Head of caudate nucleus (tissue), 42 donors: ENCODE measurements at regions not wholly inside any gene's neighbourhood (a gene's known extent, or its start where the extent isn't known, plus 50 kb on each side); places are given as distances from the start of the nearest gene placed in this dataset.

ENCODE experiments used
- DNase-seq, 42 donors: peaks; one replicate each; pipeline versions ENCODE4 v3.0.0 to v3.0.0-alpha.2; 2020 to 2021; ENCODE audit warnings: mixed read lengths in 7 of 42
- intact Hi-C: fragments of 100-400 bp; cut with DNase I; formaldehyde crosslinking; loops from one replicate; pipeline ENCODE4 v1.15.0; 2022

DNA sequence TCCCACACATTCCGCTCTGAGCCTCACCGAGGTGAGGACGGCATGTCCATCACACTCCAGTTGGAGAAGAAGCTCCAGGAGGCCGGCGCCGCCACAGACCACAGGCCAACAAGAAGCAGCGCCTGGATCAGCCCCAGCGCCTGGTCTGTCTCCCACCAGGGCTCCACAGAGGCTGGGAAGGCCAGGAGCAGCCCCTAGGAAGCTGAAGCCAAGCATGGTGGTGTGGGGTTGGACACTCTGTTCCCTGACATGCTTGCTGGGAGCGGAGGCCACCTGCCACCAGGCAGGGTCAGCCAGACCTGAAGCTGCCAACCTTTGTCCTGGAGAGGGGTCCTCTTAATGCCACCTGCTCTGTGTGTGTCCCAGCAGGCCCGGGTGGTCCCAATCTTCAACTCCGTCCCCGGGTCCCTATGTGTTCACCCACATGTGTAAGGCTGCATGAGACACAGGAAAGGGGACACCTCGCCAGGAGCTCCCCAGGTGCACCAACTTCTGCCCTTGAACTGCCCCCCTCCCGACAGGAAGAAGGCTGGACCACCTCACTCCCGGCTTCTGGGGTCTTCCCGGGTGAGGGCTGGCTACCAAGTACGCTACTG is 140.1 kb upstream of the PPP1R26 start:
- DNase-seq = peak in 10 of 42 donors; percentile 3 to 43 (median 18)
- intact Hi-C loops = no loop called here

DNA sequence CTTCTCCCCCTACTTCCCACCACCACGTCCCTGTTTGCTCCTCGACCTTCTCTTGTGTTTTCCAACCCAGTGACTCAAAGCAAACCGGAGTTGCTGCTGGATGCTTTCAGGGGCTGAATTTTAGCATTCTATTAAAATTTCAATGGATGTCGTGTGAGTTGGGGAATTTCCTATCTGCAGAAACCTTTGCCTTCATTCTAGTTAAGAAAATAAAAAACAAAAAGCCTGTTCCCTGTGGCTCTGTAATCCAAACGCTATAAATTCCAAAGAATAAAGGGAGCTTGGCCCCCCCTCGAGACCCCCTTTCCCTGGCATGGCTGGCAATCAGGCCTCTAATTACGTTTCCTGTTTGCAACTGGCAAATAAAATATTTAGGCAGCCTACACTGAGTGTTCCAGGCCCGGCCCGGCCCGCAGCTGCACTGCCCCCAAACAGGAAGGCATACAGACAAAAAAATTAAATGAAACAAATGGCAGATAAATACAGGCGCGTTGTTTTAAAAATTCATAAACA is 139.4 kb upstream of the PPP1R26 start:
- intact Hi-C loops = loop anchor here (5.0 kb wide), 1 partner anchor 253 kb away; the partner anchor contains the start of gene OLFM1
- DNase-seq = peak in 12 of 42 donors; percentile 8 to 46 (median 22)

DNA sequence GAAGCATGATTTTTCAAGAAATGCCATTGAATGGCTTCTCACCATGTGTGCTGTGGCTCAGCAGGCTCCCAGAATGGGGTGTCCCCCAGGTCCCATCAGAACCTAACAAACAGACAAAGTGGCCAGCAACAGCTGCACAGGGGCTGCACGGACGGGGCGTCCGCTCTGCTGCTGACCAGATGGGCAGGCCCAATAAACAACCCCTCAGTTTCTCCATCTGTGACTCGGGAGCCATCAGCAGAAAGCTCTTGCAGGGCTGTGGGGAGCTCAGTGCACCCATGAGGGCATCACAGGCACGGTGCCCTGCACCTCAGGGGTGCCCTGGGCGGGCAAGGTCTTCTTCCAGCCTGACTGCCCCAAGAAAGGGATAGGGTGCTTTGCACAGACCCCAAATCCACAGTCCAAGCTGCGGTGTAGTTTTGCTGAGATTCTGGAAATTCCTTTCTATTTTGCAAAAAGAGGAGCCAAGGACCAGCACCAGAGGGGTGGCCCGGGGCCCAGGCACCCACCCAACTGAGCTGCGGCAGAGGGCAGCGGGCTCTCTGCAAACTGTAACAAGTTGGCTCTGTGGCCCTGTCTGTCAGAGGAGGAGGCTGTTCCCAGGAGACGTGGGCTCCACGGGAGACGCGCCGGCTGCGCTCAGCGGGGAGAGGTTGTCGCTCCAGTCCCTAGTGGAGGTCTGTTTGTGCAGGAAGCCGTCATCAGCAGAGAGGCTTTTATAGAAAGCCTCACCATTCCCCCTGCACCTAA is 138.7 kb upstream of the PPP1R26 start:
- DNase-seq = peak in 13 of 42 donors; percentile 7 to 44 (median 18)
- intact Hi-C loops = loop anchor here (5.0 kb wide), 1 partner anchor 254 kb away; the partner anchor contains the start of gene OLFM1

DNA sequence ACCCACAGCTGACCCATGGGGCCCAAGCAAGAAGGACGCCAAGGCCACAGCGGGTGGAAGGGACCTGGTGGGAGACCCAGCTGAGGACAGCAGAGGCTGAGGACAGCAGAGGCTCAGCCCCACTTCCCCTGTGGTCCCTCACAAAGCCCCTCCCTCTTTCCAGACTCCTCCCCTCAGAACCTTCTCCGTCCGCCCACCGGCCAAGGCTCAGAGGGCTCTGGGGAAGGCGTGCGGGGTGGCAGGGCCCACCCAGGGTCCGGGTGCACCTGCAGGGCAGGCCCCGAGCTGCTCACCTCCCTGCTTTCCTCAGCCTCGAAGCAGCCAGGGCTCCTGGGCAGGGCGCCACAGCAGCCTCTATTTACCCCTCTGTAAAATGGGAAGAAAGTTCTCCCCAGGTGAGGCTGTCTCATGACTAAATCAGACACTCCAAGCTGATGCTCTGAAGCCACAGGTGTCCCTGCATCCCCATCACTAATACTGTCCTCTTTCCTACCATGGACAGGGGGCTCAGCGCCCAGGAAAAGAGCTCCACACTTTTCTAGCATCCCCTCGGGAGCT is 137.9 kb upstream of the PPP1R26 start:
- peak in 6 of 42 donors; percentile 1 to 28 (median 12) for DNase-seq
- intact Hi-C loops = loop anchor here (5.0 kb wide), 1 partner anchor 254 kb away; the partner anchor contains the start of gene OLFM1

DNA sequence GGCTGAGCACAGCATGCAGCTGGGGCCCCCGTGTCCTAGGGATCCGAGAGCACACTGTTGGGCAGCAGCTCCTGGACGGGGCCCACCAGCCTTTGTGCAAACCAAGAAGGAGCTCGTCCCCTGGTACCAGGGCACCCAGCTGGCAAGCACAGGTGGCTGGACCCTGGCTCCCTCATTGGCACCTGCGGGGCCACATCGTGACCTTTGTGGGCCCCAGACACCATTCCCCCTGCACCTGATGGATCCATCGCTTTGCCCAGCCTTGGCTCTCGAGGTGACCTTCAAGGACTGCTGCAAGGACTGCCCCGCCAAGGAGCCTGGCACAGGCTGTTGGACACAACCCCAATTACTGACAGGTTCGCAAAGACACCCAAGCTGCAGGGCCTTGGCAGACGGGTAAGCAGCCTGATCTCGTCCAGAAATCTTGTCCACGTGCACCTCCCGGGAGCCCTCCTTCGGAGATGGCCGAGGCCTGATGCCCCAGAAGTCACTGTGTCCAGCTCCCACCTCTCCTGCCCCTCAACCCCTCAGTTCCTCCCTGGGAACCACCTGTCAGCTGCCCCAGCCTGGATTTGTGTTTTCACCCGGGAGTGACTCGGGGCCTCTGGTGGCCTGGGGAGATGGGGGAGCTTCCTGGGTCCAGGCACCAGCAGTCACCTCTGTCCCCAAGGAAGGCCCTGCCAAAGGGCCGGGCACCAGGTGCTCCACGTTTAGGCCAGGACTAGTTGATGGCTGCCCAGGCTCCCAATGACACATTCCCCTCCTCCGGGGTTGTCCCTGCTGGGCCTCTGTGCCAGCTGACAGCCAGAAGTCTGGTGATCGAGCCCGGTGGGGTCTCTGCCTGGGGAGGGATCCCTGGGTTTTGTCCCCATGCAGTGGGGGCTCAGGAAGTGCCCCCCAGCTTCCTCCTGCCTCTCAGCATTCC is 137.1 kb upstream of the PPP1R26 start:
- intact Hi-C loops = loop anchor here (5.0 kb wide), 1 partner anchor 255 kb away; the partner anchor contains the start of gene OLFM1
- DNase-seq = peak in 5 of 42 donors; percentile 7 to 36 (median 13)

DNA sequence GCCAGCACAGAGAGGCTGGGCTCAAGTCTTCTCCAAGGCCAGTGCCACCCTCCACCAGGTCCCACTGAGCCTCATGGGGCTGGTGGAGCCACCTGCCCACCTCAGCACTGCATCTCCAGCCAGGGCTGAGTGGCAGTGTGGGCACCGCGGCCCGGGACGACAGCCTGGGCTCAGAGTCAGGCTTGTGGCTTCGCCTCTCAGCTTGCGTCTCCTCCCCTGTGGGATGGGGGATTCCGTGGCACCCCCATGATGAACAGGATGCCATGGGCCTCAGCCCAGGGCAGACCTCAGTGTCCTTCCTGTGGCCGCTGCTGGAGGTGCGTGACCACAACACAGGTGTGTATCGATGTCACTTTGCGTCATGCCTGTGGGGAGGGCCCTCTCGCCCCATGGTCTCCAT is 136.4 kb upstream of the PPP1R26 start:
- intact Hi-C loops = loop anchor here (5.0 kb wide), 1 partner anchor 256 kb away; the partner anchor contains the start of gene OLFM1

DNA sequence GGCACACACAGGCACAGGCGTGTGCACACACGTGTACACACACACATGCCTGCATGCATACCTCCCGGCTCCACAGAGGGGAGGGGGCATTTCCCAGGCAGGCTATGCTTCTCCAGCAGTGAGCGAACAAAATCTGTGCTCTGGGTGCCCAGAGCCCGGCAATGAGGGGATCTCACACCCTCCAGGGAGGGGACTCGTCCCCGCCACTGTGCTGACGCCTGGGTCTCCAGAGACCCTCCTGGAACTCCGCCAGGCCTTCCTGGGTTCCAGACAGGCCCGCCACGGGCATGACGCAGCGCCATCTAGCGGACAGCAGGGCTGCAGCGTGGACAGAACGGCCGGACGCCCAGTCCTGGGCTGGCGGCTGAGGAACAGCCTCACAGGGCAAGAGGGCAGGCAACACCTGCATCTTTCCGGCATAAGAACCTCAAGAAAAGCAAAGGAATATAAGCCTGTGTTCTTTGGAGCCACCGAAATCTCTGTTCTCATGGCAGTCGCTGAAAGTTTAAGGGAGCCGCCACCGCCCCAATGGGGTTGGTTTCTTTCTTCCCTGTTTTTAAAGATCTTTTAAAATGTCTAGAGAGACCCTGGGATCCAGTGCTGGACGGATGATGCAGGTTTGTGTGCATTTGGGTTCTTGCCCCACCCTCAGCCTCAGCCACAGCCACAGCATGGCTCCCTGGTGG is 135.6 kb upstream of the PPP1R26 start:
- intact Hi-C loops = loop anchor here (5.0 kb wide), 1 partner anchor 257 kb away; the partner anchor contains the start of gene OLFM1
- peak; percentile 33 to 86 (median 66) for DNase-seq

More for the DNA sequence above, 136.4 kb upstream of the PPP1R26 start:
- peak in 2 of 42 donors; percentile 15 to 29 for DNase-seq

DNA sequence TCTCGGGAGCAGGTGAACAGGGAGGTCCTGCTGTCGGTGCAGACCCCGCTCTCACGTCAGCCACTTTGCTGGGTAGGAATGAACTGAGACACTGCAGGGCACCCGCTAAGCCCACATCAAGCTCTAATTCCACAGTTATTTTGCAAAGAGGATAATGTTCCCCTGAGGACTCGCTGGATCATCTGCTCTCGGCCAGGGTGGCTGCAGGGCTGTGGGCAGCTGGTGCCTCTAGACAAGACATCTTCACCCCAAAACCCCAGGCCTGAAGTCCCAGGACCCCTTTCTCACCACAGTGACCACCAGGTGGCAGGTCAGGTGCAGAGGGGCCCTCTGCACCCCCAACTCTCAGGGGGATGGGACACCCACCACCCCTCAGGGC is 135.1 kb upstream of the PPP1R26 start:
- peak in 1 of 42 donors; percentile 29 for DNase-seq
- intact Hi-C loops = loop anchor here (5.0 kb wide), 1 partner anchor 257 kb away; the partner anchor contains the start of gene OLFM1

DNA sequence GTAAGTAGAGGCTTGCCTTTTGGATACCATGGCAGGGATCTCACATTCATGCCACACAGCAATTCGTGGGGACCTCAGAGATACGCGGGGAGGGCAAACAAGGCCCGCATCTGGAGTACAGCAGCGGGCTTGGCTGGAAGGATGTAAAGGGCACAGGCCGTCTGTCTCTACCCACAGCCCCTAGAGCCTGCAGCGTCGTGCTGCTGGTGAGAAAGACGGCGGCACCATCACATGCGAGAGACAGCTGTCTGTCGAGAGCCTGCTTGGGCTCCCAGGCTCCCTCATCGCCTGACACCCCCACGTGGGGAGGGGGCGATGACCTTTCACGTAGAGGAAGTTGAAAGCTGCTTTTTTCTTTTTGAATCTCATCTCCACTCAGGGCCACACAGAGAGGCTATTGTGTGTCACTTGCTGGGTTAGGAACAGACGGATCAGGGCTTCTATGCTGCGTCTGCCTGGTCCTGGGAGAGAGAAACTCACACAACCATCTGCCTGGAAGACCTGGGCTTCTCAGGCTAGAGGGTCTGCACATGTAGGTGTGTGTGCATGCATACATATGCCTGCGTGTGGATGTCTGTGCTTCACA is 134.6 kb upstream of the PPP1R26 start:
- peak in 1 of 42 donors; percentile 30 for DNase-seq
- intact Hi-C loops = loop anchor here (5.0 kb wide), 1 partner anchor 258 kb away; the partner anchor contains the start of gene OLFM1

DNA sequence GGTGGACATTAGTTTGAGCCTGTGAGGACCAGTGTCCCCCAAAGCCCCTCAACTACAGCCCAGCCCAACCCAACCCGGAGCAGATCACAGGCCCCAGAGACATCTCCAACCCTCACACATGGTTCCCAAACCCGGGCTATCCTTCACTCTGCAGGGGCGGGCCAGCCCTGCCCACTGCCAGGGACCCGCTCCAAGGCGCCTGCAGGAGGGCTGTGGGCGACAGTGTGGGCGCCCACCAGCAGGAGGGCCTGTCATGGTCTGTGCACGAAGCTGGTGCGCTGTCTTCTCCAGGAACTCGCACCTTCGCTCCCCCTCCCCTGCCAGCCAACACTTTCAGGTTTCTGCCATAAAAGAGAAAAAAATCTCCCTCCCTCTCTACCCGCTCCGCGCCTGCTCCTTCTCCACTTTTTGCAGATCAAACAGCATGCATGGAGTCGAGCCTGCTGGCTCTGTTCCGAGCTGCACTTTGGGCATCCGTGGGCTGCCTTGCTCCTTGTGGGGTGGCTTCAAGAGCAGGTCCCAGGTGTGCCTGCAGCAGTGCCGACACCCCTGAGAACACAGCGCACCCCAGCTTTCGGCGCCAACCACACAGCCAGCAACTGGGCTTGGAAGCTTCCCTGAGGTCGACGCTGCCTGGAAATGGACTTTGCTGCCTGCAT is 133.7 kb upstream of the PPP1R26 start:
- DNase-seq = peak in 28 of 42 donors; percentile 4 to 69 (median 41)
- intact Hi-C loops = no loop called here

DNA sequence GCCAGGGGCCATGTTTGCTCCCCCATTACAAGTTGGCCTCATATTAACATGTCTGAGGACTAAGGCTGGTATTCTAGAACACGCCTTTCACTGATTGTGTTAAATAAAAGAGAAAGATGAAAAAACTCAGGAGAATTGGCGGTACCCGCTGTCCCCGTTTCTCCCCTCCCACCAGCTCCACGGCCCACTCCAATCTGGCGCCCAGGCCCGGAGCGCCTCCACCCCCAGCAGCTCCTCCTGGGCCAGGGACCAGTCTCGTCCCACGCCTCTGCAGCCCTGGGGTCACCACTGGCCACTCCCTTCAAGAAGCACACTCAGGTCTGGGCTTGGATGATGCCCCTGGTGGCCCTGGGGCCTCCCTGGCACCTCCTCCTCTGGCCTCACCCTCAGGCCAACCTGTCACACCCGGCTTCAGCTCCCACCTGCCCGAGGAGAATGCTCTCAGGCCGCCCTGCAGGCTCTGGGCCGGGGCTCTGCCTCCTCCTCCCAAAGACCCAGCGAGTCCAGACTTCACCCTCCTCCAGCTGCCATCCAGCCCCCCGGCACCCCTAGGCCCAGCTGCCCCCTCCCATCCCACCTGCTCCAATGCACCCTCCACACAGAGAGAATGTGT is 133.0 kb upstream of the PPP1R26 start:
- intact Hi-C loops = no loop called here

DNA sequence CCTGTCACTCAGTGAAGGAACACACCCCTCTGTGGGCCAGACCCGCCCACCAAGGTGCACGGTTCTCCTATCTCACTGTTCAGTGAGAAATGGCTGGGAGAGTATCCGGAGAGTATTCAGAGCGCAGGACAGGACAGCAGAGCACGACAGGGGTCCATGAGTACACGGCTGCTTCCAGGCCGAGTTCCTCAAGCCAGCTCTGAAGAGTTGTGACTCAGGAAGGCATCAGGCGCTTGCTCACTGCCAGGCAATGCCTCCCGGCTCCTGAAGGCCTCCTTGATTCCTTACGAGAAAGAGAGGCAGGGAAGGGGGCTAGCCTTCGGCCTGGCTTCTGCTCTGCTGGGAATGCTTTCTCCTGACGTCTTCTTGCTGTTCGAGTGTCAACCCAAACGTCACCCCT is 132.1 kb upstream of the PPP1R26 start:
- DNase-seq = peak in 1 of 42 donors; percentile 1
- intact Hi-C loops = no loop called here

More for the DNA sequence above, 133.0 kb upstream of the PPP1R26 start:
- peak in 1 of 42 donors; percentile 23 for DNase-seq

DNA sequence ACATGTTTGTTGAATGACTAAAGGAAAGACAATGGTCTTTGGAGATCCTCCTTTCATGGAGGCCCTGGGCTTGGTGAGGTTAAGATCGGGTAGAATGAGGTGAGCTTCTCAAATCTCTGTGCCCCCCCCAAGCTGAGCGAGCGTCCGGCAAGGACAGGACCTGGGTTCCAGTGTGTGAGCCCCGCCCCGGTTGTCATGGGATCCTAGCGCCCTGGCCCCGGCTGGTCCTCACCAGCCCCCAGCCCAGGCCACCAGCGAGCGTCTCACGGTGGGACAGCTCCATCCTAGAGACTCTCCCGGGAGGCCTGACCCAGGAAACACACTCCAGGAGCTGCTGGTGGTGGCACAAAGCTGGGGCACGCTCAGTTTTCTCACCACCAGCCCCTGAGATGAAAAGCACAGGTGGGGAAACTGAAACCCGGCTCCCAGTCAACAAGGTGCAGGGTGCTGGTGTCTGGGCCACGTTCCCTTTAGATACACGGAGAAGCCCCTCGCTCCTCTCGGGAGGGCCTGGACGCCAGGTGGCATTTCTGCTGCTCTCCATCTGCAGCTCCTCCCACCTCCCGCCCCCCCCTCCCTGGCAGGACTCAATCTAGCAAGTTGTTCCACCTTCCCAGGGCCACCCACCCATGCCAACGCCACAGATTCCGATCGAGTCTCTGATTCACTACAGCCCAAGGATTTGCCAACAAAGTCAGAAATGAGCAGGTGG is 131.3 kb upstream of the PPP1R26 start:
- intact Hi-C loops = no loop called here
- peak in 5 of 42 donors; percentile 11 to 48 (median 37) for DNase-seq

DNA sequence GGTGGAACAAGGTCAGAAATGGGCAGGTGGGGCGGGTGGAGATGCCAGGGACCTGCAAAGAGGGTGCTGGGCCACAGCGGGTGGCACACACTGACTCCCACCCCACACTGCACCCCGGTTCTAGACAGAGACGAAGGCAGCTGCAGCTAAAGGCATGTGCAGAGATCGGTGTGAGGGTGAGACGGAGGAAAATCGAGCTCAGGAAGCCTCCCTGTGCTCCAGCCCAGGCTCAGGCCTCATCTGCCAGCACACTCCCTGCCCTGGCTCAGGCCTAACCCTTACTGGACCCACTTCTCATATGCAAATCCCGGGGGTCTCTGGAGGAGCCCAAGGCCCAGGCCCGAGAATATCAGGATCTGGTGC is 130.8 kb upstream of the PPP1R26 start:
- DNase-seq = no peak
- intact Hi-C loops = no loop called here

DNA sequence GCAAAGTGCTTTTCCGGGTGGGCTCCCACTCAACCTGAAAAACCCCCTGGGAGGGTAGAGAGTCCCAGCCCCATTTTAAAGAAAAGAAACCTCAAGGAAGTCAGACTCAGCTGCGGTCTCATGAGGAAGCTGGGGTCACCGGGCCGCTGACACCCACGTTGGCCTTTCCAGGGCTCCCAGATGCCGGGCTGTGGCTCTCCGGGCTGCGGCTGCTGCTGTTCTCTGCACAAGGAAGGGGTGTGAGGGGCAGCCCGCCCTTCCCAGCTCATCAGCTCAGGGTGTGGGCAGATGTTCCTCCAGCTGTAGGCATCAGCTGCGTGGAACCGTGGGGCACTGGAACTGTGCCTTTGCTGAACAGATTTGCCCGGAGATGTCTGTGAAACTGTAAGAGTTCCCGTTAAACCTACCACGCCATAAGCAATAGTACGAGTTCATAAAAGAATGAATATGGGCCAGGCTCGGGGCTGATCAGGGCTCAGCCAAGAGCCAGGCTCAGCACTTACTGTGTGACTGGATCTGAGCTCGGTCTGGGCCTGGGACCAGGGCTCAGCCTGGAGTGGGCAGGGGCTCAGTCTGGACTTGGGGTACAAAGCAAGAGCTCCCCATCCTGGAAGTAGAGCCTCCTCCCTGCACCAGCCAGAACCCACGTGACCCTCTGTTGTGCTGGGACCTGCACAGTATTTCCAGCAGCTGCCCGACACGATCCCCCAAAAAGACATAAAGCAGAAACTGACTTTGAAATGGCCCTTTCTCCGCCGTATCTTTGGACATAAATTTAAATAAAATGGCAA is 130.2 kb upstream of the PPP1R26 start:
- no peak for DNase-seq
- intact Hi-C loops = no loop called here
